Right ventricle myocardium inferior (tissue), 1 donor: ENCODE measurements at regions not wholly inside any gene's neighbourhood (a gene's known extent, or its start where the extent isn't known, plus 50 kb on each side); places are given as distances from the start of the nearest gene placed in this dataset.
"Not testable (repeated sequence)": the region's sequence is repeated elsewhere in the genome, so short reads cannot be mapped to it uniquely, and the experiment has no call there.

Experiments
- ATAC-seq: fragments of 200-7000 bp; cut with Tn5 transposase; one replicate; pipeline ENCODE4 v1.9.1; 2020; ENCODE audit warnings: mild to moderate bottlenecking, moderate library complexity
- DNase-seq: peaks from one replicate; pipeline ENCODE4 v3.0.0; 2021; ENCODE audit errors: missing footprints
- intact Hi-C: fragments of 100-400 bp; cut with DNase I; formaldehyde crosslinking; loops from one replicate; pipeline ENCODE4 v1.11.0; 2022
- donor health status: DM: no; HTN: yes; CAD: no; lungs with severe emphysema.

- no peak for ATAC-seq
Measured at GRCh38 chrY:12427361-12427760, 273.7 kb upstream of the USP9Y start.

GRCh38 chrY:12431546-12431945 lies 269.5 kb upstream of the USP9Y start:
- ATAC-seq (no peak), DNase-seq (no peak)
- intact Hi-C loops, result no loop called here

More at GRCh38 chrY:12427361-12427760, 273.7 kb upstream of the USP9Y start:
- DNase-seq, result no peak
- intact Hi-C loops, result no loop called here

DNA sequence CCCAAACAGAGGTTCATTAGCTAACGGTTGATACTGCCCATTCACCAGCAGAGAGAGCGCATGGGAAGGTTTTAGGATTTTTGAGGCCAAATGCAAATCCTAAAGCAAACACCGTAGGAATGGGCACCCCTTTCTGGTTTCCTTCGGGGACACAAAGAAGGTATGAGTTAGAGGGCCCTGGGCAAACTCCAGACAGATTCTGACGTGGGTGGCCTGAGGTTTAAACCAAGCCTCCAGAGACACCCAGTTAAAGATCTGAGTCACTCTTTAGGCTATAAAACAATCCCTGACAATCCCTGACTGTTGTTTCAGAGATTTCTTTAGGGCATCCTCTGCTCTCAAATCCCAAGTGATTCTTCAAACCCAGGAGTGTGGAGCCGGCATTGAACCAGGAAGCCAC lies 262.2 kb upstream of the USP9Y start:
- DNase-seq, intact Hi-C loops, ATAC-seq: not testable (repeated sequence)

DNA sequence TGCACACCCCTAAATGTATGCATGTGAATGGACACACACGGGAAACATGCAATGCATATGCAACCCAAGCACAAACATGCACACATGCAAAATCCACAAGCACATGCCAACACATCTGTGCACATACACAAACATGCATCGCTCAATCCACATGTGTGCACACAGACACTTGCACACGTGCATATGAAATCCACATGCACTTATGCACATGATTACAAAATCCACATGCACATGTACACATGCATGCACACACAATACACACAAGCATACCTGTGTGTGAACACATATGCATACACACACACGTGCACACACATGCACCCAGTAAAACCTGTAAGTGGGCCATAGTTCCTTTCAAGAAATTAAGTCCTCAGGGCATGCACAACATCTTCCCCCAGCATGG lies 256.8 kb upstream of the USP9Y start:
- intact Hi-C loops, result no loop called here
- DNase-seq (no peak), ATAC-seq (no peak)

DNA sequence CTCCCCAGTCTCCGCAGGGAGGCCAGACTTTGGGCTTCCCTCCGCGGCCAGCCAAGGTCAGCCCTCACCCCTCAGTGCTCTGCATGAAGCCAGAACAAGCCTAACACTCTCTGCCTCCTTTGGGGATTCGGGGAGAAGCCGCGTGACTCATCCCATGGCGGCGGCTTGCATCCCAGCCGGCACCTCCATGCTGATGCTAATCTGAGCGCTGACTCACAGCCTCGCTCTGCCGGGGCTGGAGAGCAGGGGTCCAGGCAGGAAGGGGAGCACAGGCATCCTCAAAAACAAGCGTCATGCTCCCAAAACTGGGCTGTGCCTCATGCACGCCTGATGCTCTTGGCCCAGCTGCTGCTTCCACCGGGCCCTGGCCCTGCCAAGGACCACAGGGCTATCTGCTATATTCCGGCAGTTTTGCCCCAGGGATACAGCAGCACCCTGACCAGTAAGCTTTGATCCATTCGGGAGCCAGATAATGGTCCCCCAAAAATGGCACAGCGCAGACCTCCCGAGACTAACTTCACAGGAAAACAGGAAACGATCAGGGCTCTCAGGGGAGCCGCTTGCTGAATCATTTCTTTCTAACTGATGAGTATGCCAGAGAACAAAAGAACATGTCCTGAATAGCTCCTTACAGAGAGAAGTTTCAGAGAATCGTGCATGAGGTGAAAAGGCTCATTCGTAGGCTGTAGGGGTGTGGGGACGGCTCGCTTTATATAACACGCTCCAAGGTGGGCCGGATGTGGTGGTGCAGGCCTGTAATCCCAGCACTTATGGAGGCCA lies 254.4 kb upstream of the USP9Y start:
- DNase-seq, ATAC-seq, intact Hi-C loops: not testable (repeated sequence)

DNA sequence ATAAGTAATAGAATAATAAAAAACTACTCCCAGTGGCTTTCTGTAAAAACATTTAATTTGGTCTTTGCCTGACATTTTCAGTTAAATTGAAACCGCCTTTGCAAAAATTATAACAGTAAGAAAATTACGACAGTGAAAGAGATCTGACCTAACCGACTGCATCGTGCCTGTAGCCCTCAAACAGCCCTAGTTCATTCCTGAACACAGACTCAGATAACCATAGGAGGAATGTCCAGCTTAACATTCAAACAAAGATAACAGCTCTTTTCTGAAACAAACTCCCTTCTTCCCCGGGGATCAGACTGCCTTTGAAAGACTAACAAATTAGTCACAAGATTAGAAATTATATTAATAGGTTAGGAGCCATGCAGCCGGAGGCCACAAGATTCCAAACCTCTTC lies 252.5 kb upstream of the USP9Y start:
- intact Hi-C loops, DNase-seq, ATAC-seq: not testable (repeated sequence)

DNA sequence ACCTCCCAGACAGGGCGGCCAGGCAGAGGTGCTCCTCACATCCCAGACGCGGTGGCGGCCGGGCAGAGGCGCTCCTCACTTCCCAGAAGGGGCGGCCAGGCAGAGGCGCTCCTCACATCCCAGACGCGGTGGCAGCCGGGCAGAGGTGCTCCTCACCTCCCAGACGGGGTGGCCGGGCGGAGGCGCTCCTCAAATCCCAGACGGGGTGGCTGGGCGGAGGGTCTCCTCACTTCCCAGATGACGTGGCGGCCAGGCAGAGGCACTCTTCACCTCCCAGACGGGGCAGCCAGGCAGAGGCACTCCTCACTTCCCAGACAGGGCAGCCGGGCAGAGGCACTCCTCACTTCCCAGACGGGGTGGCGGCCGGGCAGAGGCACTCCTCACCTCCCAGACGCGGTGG lies 247.7 kb upstream of the USP9Y start:
- ATAC-seq, intact Hi-C loops, DNase-seq: not testable (repeated sequence)

GRCh38 chrY:12459965-12460364 lies 241.1 kb upstream of the USP9Y start:
- ATAC-seq (no peak), DNase-seq (no peak)
- intact Hi-C loops, result no loop called here

GRCh38 chrY:12464155-12464554 lies 236.9 kb upstream of the USP9Y start:
- DNase-seq (no peak), ATAC-seq (no peak)
- intact Hi-C loops, result no loop called here

- ATAC-seq, result no peak
- DNase-seq, result no peak
- intact Hi-C loops, result no loop called here
Measured at GRCh38 chrY:12465706-12466105, 235.3 kb upstream of the USP9Y start.

- DNase-seq (no peak), ATAC-seq (no peak)
- intact Hi-C loops, result no loop called here
Measured at GRCh38 chrY:12469081-12469480, 231.9 kb upstream of the USP9Y start.

- no peak for ATAC-seq
- no peak for DNase-seq
Measured at GRCh38 chrY:12474472-12474871, 226.6 kb upstream of the USP9Y start.

GRCh38 chrY:12479382-12479781 lies 221.6 kb upstream of the USP9Y start:
- no peak for ATAC-seq
- intact Hi-C loops, result no loop called here
- no peak for DNase-seq

More at GRCh38 chrY:12474472-12474871, 226.6 kb upstream of the USP9Y start:
- intact Hi-C loops, result no loop called here

DNA sequence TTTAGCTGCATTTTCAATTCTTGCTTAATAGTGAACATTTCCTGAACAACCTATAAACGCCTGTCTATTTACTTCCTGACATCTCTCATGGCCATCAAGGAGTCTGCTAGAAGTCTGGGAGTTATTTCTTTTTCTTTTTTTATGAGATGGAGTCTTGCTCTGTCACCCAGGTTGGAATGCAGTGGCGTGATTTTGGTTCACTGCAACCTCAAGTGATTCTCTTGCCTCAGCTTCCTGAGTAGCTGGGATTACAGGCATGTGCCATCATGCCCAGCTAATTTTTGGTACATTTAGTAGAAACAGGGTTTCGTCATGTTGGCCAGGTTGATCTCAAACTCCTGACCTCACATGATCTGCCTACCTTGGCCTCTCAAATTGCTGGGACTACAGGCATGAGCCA lies 217.6 kb upstream of the USP9Y start:
- DNase-seq (no peak), ATAC-seq (no peak)
- intact Hi-C loops, result no loop called here

GRCh38 chrY:12490558-12491209 lies 210.3 kb upstream of the USP9Y start:
- intact Hi-C loops, result no loop called here
- no peak for ATAC-seq
- no peak for DNase-seq

- intact Hi-C loops, result no loop called here
- ATAC-seq (no peak), DNase-seq (no peak)
Measured at GRCh38 chrY:12492218-12492617, 208.8 kb upstream of the USP9Y start.

DNA sequence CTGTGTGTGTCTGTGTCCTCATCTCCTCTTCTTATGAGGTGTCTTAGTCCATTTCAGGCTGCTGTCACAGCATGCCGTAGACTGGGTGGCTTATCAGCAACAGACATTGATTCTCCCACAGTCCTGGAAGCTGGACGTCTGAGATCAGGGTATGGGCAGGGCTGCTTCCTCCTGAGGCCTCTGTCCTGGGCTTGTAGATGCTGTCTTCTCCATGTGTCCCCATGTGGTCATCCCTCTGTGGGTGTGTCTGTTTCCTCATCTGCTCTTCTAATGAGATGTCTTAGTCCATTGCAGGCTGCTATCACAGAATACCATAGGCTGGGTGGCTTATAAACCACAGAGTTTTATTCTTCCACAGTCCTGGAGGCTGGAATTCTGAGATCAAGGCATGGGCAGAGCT lies 205.0 kb upstream of the USP9Y start:
- intact Hi-C loops, result no loop called here
- DNase-seq (no peak), ATAC-seq (no peak)

DNA sequence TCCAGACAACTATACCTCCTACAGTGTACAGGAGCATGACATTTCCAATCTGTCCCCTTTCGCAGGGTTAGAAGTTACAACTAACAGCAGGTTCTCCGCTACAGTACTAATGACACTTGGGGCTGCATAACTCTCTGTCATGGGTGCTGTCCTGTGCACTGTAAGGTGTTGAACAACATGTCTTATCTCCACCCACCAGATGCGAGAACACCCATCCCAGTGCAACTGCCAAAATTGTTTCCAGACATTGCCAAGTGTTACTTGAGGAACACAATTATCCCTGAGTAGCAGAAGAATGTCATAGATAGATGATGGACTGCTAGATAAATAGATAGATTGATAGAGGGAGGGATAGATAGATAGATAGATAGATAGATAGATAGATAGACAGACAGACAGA lies 200.9 kb upstream of the USP9Y start:
- no peak for ATAC-seq
- no peak for DNase-seq

DNA sequence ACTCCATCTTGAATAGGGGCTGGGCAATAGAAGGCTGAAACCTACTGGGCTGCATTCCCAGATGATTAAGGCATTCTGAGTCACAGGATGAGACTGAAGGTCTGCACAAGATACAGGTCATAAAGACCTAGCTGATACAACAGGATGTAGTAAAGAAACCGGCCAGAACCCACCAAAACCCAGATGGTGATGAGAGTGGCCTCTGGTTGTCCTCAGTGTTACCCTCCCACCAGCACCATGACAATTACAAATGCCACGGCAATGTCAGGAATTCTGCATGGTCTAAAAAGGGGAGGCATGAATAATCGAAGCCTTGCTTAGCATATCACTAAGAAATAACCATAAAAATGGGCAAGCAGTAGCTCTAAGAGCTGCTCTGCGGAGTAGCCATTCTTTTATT lies 197.0 kb upstream of the USP9Y start:
- DNase-seq, ATAC-seq, intact Hi-C loops: not testable (repeated sequence)

More for the DNA sequence above, 200.9 kb upstream of the USP9Y start:
- intact Hi-C loops, result no loop called here

DNA sequence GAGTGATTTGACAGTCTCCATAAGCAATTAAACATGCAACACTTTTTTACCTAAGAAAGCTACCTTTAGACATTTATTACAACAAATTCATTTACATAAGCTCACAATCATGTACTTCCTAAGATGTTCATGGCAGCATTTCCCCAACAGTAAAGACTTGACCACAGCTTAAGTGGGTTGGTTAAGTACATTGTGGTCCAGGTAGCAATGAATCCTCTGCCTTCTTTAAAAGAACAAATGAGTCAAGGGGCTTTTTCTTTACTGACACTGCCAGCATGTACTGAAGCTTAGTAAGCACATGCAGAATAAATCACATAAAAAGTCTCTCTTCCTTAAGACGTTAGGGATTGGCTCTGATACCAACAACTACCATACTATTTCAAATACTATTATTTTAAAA lies 183.7 kb upstream of the USP9Y start:
- ATAC-seq, result no peak
- intact Hi-C loops, result no loop called here
- DNase-seq, result no peak
